ENCODE measurements at regions not wholly inside any gene's neighbourhood (a gene's known extent, or its start where the extent isn't known, plus 50 kb on each side); places are given as distances from the start of the nearest gene placed in this dataset.
"Not testable (repeated sequence)": the region's sequence is repeated elsewhere in the genome, so short reads cannot be mapped to it uniquely, and the experiment has no call there.

GRCh38 chr2:64888591-64889309, 100.4 kb upstream of the SLC1A4 start:
- DNase-seq = peak; percentile 58

- DNase-seq = no peak
Observed at GRCh38 chr2:64889803-64890202, 99.4 kb upstream of the SLC1A4 start.

GRCh38 chr2:64896572-64896971, 92.6 kb upstream of the SLC1A4 start:
- not testable (repeated sequence) for DNase-seq

- no peak for DNase-seq
Observed at GRCh38 chr2:64899081-64899865, 89.9 kb upstream of the SLC1A4 start.

GRCh38 chr2:64899876-64900275, 89.3 kb upstream of the SLC1A4 start:
- not testable (repeated sequence) for DNase-seq

GRCh38 chr2:64904413-64905329, 84.5 kb upstream of the SLC1A4 start:
- DNase-seq = no peak

GRCh38 chr2:64905338-64906024, 83.7 kb upstream of the SLC1A4 start:
- no peak for DNase-seq

GRCh38 chr2:64906853-64907536, 82.2 kb upstream of the SLC1A4 start:
- DNase-seq = no peak

- DNase-seq = no peak
Observed at GRCh38 chr2:64908406-64908805, 80.8 kb upstream of the SLC1A4 start.

- DNase-seq = no peak
Observed at GRCh38 chr2:64910523-64910922, 78.7 kb upstream of the SLC1A4 start.

- DNase-seq = no peak
Observed at GRCh38 chr2:64910972-64911433, 78.2 kb upstream of the SLC1A4 start.

GRCh38 chr2:64913357-64913869, 75.8 kb upstream of the SLC1A4 start:
- peak; percentile 65 for DNase-seq

GRCh38 chr2:64914247-64914646, 75.0 kb upstream of the SLC1A4 start:
- no peak for DNase-seq

- no peak for DNase-seq
Observed at GRCh38 chr2:64914735-64915509, 74.3 kb upstream of the SLC1A4 start.

GRCh38 chr2:64915510-64915900, 73.7 kb upstream of the SLC1A4 start:
- DNase-seq = no peak

GRCh38 chr2:64918220-64918886, 70.8 kb upstream of the SLC1A4 start:
- DNase-seq = no peak

GRCh38 chr2:64919261-64919660, 69.9 kb upstream of the SLC1A4 start:
- DNase-seq = no peak

- DNase-seq = no peak
Observed at GRCh38 chr2:64922482-64923384, 66.5 kb upstream of the SLC1A4 start.

- DNase-seq = no peak
Observed at GRCh38 chr2:64923385-64923710, 65.9 kb upstream of the SLC1A4 start.

All from COR-L47 (cell line).